NOMO-1 treated with DMSO at 0.1 percent for 48 hours (cell line): ENCODE measurements at regions not wholly inside any gene's neighbourhood (a gene's known extent, or its start where the extent isn't known, plus 50 kb on each side); places are given as distances from the start of the nearest gene placed in this dataset.
"Not testable (repeated sequence)": the region's sequence is repeated elsewhere in the genome, so short reads cannot be mapped to it uniquely, and the experiment has no call there.

Source experiments
- DNase-seq: peaks from one replicate; lab custom pipeline; 2025; ENCODE audit not compliant: unreplicated experiment; lab: John Stamatoyannopoulos, UW

GRCh38 chr3:152768478-152768877, 66.5 kb upstream of the P2RY1 start:
- no peak for DNase-seq

- DNase-seq = peak; percentile 55
Observed at GRCh38 chr3:152769523-152769922, 65.4 kb upstream of the P2RY1 start.

GRCh38 chr3:152770296-152770695, 64.6 kb upstream of the P2RY1 start:
- DNase-seq = no peak

- no peak for DNase-seq
Observed at GRCh38 chr3:152771120-152771519, 63.8 kb upstream of the P2RY1 start.

- DNase-seq = no peak
Observed at GRCh38 chr3:152772674-152773225, 62.2 kb upstream of the P2RY1 start.

- DNase-seq = no peak
Observed at GRCh38 chr3:152773633-152774032, 61.3 kb upstream of the P2RY1 start.

- not testable (repeated sequence) for DNase-seq
Observed at GRCh38 chr3:152774230-152774629, 60.7 kb upstream of the P2RY1 start.

GRCh38 chr3:152778022-152778421, 56.9 kb upstream of the P2RY1 start:
- no peak for DNase-seq

- no peak for DNase-seq
Observed at GRCh38 chr3:152779653-152780052, 55.3 kb upstream of the P2RY1 start.

- DNase-seq = no peak
Observed at GRCh38 chr3:152780553-152780952, 54.4 kb upstream of the P2RY1 start.

GRCh38 chr3:152785051-152785450, 49.9 kb upstream of the P2RY1 start:
- DNase-seq = peak; percentile 65
